DOHH2 (cell line): ENCODE measurements at regions not wholly inside any gene's neighbourhood (a gene's known extent, or its start where the extent isn't known, plus 50 kb on each side); places are given as distances from the start of the nearest gene placed in this dataset.

Source experiments
- H3F3A ChIP-seq: fragments of 200-600 bp; sonication (generic), shearing (Covaris generic); 2 replicates; pipeline ENCODE4 v1.6.0; 2016; ENCODE audit warnings: antibody characterized with exemption, mild to moderate bottlenecking; ENCODE audit not compliant: control insufficient read depth, insufficient read depth
- H3K27ac ChIP-seq: fragments of 200-600 bp; sonication (generic); 2 replicates; pipeline ENCODE4 v1.5.1; 2014; ENCODE audit warnings: low read depth, mild to moderate bottlenecking, low read length, moderate library complexity
- H3K27me3 ChIP-seq: fragments of 200-600 bp; sonication (generic); 2 replicates; pipeline ENCODE4 v1.6.1; 2014; ENCODE audit warnings: mild to moderate bottlenecking, low read length, mixed read lengths; ENCODE audit not compliant: control insufficient read depth
- H3K36me3 ChIP-seq: fragments of 200-600 bp; sonication (generic); 2 replicates; pipeline ENCODE4 v1.6.1; 2014; ENCODE audit warnings: mild to moderate bottlenecking, low read length, moderate library complexity, mixed read lengths; ENCODE audit not compliant: control insufficient read depth
- H3K4me1 ChIP-seq: fragments of 200-600 bp; sonication (generic); 2 replicates; pipeline ENCODE4 v1.6.1; 2014; ENCODE audit warnings: mild to moderate bottlenecking, low read length, mixed read lengths; ENCODE audit not compliant: control insufficient read depth
- H3K4me2 ChIP-seq: fragments of 200-600 bp; sonication (generic); 2 replicates; pipeline ENCODE4 v1.6.0; 2014; ENCODE audit warnings: mild to moderate bottlenecking, low read length, moderate library complexity
- H3K4me3 ChIP-seq: fragments of 200-600 bp; sonication (generic); 2 replicates; pipeline ENCODE4 v1.5.1; 2014; ENCODE audit warnings: mild to moderate bottlenecking, low read length, mixed read lengths
- H3K79me2 ChIP-seq: fragments of 200-600 bp; sonication (generic); 2 replicates; pipeline ENCODE4 v1.6.1; 2014; ENCODE audit warnings: mild to moderate bottlenecking, low read length, mixed read lengths; ENCODE audit not compliant: control insufficient read depth
- H3K9me2 ChIP-seq: fragments of 200-600 bp; sonication (generic); replicated peaks from 2 replicates; pipeline ENCODE4 v1.6.1; 2014; ENCODE audit warnings: mild to moderate bottlenecking, low read length, mixed read lengths; ENCODE audit not compliant: control insufficient read depth
- H3K9me3 ChIP-seq: fragments of 200-600 bp; sonication (generic); 2 replicates; pipeline ENCODE4 v1.6.1; 2014; ENCODE audit warnings: antibody characterized with exemption, low read length, mixed read lengths; ENCODE audit not compliant: control insufficient read depth, insufficient read depth
- H4K20me1 ChIP-seq: fragments of 200-600 bp; sonication (generic); 2 replicates; pipeline ENCODE4 v1.6.0; 2014; ENCODE audit warnings: low read depth, mild to moderate bottlenecking, antibody characterized with exemption, low read length, moderate library complexity; ENCODE audit not compliant: control insufficient read depth, insufficient read depth
- CTCF ChIP-seq: fragments of 200-600 bp; sonication (generic); IDR thresholded peaks from one replicate; pipeline ENCODE4 v1.5.1; 2014; ENCODE audit warnings: antibody characterized with exemption, mild to moderate bottlenecking, low read depth, low read length; ENCODE audit not compliant: poor library complexity, severe bottlenecking
- EZH2phosphoT487 ChIP-seq: fragments of 200-600 bp; sonication (generic); IDR thresholded peaks from 2 replicates; pipeline ENCODE4 v1.6.1; 2017; ENCODE audit warnings: borderline replicate concordance, mild to moderate bottlenecking, antibody characterized with exemption, low read length, moderate library complexity, mixed read lengths

DNA sequence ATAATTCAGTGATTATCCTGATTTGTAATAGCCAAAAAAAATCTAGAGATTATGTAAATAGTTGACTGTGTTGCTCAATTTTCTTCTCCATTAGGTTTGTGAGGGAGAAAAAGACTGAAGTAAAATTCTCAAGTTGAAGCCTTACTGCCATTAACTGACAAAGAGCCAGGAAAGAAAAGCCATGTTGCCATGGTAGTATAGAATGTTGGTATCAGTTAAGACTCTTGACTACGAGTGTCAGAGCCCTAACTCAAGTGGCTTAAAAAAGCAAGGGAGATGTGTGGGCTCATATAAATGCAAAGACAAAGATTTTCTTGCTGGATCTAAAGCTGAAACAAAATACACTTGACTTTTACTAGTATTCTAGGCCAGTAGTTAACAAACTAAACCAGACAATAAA is 571.7 kb downstream of the KCTD16 start:
- no peaks in the 10 kb centered on the region for H4K20me1 ChIP-seq
- TF ChIP-seq CTCF = no peak
- no peaks in the 10 kb centered on the region for H3F3A ChIP-seq
- H3K4me1 ChIP-seq = no peaks in the 10 kb centered on the region
- H3K36me3 ChIP-seq = no peaks in the 10 kb centered on the region
- H3K27ac ChIP-seq = no peak overlapping the region
- no peaks in the 10 kb centered on the region for H3K9me3 ChIP-seq
- H3K4me3 ChIP-seq = no peak overlapping the region
- no peaks in the 10 kb centered on the region for H3K27me3 ChIP-seq
- H3K4me2 ChIP-seq = no peak overlapping the region
- H3K79me2 ChIP-seq = no peaks in the 10 kb centered on the region
- no peaks in the 10 kb centered on the region for H3K9me2 ChIP-seq

DNA sequence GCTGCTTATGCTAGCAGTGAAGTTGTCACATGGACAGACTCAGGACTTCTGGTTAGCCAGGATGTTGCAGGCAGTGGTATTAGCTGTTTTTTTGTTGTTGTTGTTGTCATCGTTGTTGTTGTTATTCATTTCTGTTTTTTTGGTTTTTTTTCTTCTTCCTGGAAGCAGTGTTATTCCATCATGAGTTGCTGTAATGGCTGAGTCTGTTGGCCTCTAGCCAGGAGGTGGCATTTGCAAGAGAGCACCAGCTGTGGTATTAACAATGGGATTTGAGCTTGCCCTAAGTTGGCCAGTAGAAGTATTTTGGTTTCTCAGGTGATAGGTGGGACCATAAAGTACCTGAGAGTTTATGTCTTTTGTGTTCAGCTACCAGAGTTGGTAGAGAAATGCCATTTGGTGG is 561.1 kb downstream of the KCTD16 start:
- Histone ChIP-seq H3F3A (no peaks in the 10 kb centered on the region), H3K4me2 (no peak overlapping the region), H3K79me2 (no peaks in the 10 kb centered on the region), H4K20me1 (no peaks in the 10 kb centered on the region), H3K27me3 (no peaks in the 10 kb centered on the region), H3K4me3 (no peak overlapping the region), H3K9me2 (no peaks in the 10 kb centered on the region), H3K4me1 (no peaks in the 10 kb centered on the region), H3K9me3 (no peaks in the 10 kb centered on the region), H3K27ac (no peak overlapping the region), H3K36me3 (no peaks in the 10 kb centered on the region)
- TF ChIP-seq EZH2phosphoT487 = no peak
- TF ChIP-seq CTCF = no peak

GRCh38 chr5:144712090-144712489 is 541.4 kb downstream of the KCTD16 start:
- no peaks in the 10 kb centered on the region for H4K20me1 ChIP-seq
- peak overlapping the region; percentile 78 for H3K27ac ChIP-seq
- H3K9me2 ChIP-seq = no peaks in the 10 kb centered on the region
- H3K36me3 ChIP-seq = no peaks in the 10 kb centered on the region
- TF ChIP-seq EZH2phosphoT487 = no peak
- no peak for TF ChIP-seq CTCF
- peak overlapping the region; percentile 21 for H3K4me3 ChIP-seq
- peaks cover 17% of the 10 kb centered on the region for H3F3A ChIP-seq
- H3K9me3 ChIP-seq = peaks cover 6% of the 10 kb centered on the region; the same call in 1 of the 2 replicates
- peak overlapping the region; percentile 48 for H3K4me2 ChIP-seq
- H3K27me3 ChIP-seq = no peaks in the 10 kb centered on the region
- H3K4me1 ChIP-seq = peaks cover 34% of the 10 kb centered on the region
- H3K79me2 ChIP-seq = no peaks in the 10 kb centered on the region

- TF ChIP-seq EZH2phosphoT487 = no peak
- TF ChIP-seq CTCF = no peak
- Histone ChIP-seq H3K27me3 (no peaks in the 10 kb centered on the region), H3K36me3 (no peaks in the 10 kb centered on the region), H3K79me2 (no peaks in the 10 kb centered on the region), H3K9me2 (no peaks in the 10 kb centered on the region), H3K4me1 (peaks cover 34% of the 10 kb centered on the region), H3K4me2 (peak overlapping the region; percentile 48), H3K27ac (peak overlapping the region; percentile 78), H3F3A (peaks cover 17% of the 10 kb centered on the region), H4K20me1 (no peaks in the 10 kb centered on the region), H3K9me3 (peaks cover 6% of the 10 kb centered on the region; the same call in 1 of the 2 replicates), H3K4me3 (peak overlapping the region; percentile 21)
Observed at GRCh38 chr5:144711172-144711571, 540.5 kb downstream of the KCTD16 start.
